ENCODE measurements at regions not wholly inside any gene's neighbourhood (a gene's known extent, or its start where the extent isn't known, plus 50 kb on each side); places are given as distances from the start of the nearest gene placed in this dataset.

- Mint-ChIP-seq H3K4me1 (ENCODE audit: unreplicated experiment) (peaks cover 2% of the 10 kb centered on the region), H3K4me3 (ENCODE audit: unreplicated experiment) (no peak overlapping the region), H3K36me3 (ENCODE audit: unreplicated experiment) (no peaks in the 10 kb centered on the region), H3K27ac (ENCODE audit: unreplicated experiment) (no peak overlapping the region), H3K9me3 (ENCODE audit: unreplicated experiment) (no peaks in the 10 kb centered on the region), H3K27me3 (ENCODE audit: unreplicated experiment) (peaks cover 7% of the 10 kb centered on the region)
- DNase-seq (ENCODE audit: extremely low spot score, unreplicated experiment) = no peak
- TF ChIP-seq, protein P1, sequence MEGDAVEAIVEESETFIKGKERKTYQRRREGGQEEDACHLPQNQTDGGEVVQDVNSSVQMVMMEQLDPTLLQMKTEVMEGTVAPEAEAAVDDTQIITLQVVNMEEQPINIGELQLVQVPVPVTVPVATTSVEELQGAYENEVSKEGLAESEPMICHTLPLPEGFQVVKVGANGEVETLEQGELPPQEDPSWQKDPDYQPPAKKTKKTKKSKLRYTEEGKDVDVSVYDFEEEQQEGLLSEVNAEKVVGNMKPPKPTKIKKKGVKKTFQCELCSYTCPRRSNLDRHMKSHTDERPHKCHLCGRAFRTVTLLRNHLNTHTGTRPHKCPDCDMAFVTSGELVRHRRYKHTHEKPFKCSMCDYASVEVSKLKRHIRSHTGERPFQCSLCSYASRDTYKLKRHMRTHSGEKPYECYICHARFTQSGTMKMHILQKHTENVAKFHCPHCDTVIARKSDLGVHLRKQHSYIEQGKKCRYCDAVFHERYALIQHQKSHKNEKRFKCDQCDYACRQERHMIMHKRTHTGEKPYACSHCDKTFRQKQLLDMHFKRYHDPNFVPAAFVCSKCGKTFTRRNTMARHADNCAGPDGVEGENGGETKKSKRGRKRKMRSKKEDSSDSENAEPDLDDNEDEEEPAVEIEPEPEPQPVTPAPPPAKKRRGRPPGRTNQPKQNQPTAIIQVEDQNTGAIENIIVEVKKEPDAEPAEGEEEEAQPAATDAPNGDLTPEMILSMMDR (IDR thresholded peaks at IDR 0.05) = no peak
These were observed 190.2 kb upstream of the PALMD start for GRCh38 chr1:99455760-99456159.

GRCh38 chr1:99456536-99456935 is 189.4 kb upstream of the PALMD start:
- no peak overlapping the region for H3K4me3 Mint-ChIP-seq (ENCODE audit: unreplicated experiment)
- DNase-seq (ENCODE audit: extremely low spot score, unreplicated experiment) = no peak
- peaks cover 2% of the 10 kb centered on the region for H3K4me1 Mint-ChIP-seq (ENCODE audit: unreplicated experiment)
- TF ChIP-seq, protein P1 (IDR thresholded peaks at IDR 0.05) = no peak
- H3K36me3 Mint-ChIP-seq (ENCODE audit: unreplicated experiment) = no peaks in the 10 kb centered on the region
- no peak overlapping the region for H3K27ac Mint-ChIP-seq (ENCODE audit: unreplicated experiment)
- peaks cover 9% of the 10 kb centered on the region for H3K27me3 Mint-ChIP-seq (ENCODE audit: unreplicated experiment)
- no peaks in the 10 kb centered on the region for H3K9me3 Mint-ChIP-seq (ENCODE audit: unreplicated experiment)

DNA sequence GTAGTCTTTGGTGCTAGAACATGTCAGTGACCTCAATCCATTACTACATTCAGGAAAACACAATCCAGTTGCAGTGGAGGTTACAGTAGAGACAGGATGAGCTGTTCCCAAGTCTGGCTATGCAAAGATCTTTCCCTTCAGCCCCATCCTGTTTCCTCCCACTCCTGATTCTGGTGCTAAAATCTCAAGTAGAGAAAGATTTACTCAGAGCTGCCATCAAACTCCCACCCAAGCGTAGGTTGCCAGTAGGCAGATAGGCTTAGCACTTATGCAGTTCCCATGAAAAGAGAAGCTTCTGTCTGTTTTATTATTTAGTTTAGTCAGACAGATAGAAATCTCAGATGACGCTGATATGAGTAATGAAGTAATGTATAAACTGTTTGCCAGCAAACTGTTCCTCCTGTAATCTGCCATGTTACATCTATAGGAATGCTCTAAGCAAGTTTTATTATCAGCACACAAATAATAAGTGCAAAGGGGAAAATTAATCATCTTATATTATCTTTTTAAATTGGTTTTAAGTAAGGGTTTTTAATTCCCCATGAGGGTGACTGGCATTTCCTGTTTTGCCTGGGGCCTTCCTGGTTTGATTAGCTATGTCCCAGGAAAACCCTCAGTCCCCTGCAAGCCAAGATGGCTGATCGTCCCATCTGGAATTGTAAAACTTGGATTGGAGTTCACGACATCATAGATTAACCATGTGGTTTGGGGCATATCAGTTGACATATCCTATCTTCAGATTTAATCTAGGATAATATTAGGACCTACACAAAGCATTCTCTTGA is 188.3 kb upstream of the PALMD start:
- Mint-ChIP-seq H3K4me3 (ENCODE audit: unreplicated experiment) (no peak overlapping the region), H3K27me3 (ENCODE audit: unreplicated experiment) (peaks cover 12% of the 10 kb centered on the region), H3K4me1 (ENCODE audit: unreplicated experiment) (peaks cover 2% of the 10 kb centered on the region), H3K36me3 (ENCODE audit: unreplicated experiment) (no peaks in the 10 kb centered on the region), H3K9me3 (ENCODE audit: unreplicated experiment) (no peaks in the 10 kb centered on the region), H3K27ac (ENCODE audit: unreplicated experiment) (no peak overlapping the region)
- TF ChIP-seq, protein P1 (IDR thresholded peaks at IDR 0.05) = no peak
- DNase-seq (ENCODE audit: extremely low spot score, unreplicated experiment) = no peak

GRCh38 chr1:99461499-99461898 is 184.4 kb upstream of the PALMD start:
- TF ChIP-seq, protein P1 (IDR thresholded peaks at IDR 0.05) = no peak
- DNase-seq (ENCODE audit: extremely low spot score, unreplicated experiment) = no peak
- H3K9me3 Mint-ChIP-seq (ENCODE audit: unreplicated experiment) = no peaks in the 10 kb centered on the region
- H3K4me1 Mint-ChIP-seq (ENCODE audit: unreplicated experiment) = peaks cover 2% of the 10 kb centered on the region
- H3K4me3 Mint-ChIP-seq (ENCODE audit: unreplicated experiment) = no peak overlapping the region
- H3K36me3 Mint-ChIP-seq (ENCODE audit: unreplicated experiment) = no peaks in the 10 kb centered on the region
- H3K27me3 Mint-ChIP-seq (ENCODE audit: unreplicated experiment) = peaks cover 30% of the 10 kb centered on the region
- no peak overlapping the region for H3K27ac Mint-ChIP-seq (ENCODE audit: unreplicated experiment)

DNA sequence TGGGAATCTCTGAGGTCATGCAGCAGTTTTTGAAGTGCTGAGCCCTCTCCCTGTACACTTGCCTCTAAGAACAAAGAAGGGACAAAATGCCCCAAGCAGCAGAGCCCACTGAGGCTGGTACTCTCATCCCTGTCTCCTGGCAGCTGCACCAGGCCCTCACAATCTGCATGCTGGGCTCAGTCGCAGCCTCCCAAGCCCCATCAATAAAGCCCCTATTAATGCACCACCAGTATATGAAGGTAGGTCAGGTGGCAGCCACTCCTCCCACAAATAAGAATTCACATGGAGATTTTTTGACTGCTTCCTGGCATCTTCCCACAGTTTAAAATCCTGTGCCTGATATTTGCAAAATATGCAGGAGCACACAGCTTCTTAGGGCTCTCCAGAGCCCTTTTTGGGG is 181.2 kb upstream of the PALMD start:
- no peak overlapping the region for H3K27ac Mint-ChIP-seq (ENCODE audit: unreplicated experiment)
- DNase-seq (ENCODE audit: extremely low spot score, unreplicated experiment) = no peak
- H3K36me3 Mint-ChIP-seq (ENCODE audit: unreplicated experiment) = no peaks in the 10 kb centered on the region
- peaks cover 27% of the 10 kb centered on the region for H3K27me3 Mint-ChIP-seq (ENCODE audit: unreplicated experiment)
- TF ChIP-seq, protein P1 (IDR thresholded peaks at IDR 0.05) = no peak
- H3K4me3 Mint-ChIP-seq (ENCODE audit: unreplicated experiment) = no peak overlapping the region
- H3K4me1 Mint-ChIP-seq (ENCODE audit: unreplicated experiment) = peaks cover 4% of the 10 kb centered on the region
- H3K9me3 Mint-ChIP-seq (ENCODE audit: unreplicated experiment) = no peaks in the 10 kb centered on the region

Data from osteocyte (in vitro differentiated cells).